ENCODE measurements at regions not wholly inside any gene's neighbourhood (a gene's known extent, or its start where the extent isn't known, plus 50 kb on each side); places are given as distances from the start of the nearest gene placed in this dataset.

GRCh38 chr3:162019817-162020216, 523.2 kb downstream of the OTOL1 start:
- Histone ChIP-seq H3K9me2 (replicated peaks; ENCODE audit: low read depth, low read length) (no peaks in the 10 kb centered on the region), H3K36me3 (ENCODE audit: insufficient read depth, low read length) (no peaks in the 10 kb centered on the region), H2AFZ (ENCODE audit: low read length) (peak overlapping the region; percentile 53), H3F3A (ENCODE audit: low read depth) (no peaks in the 10 kb centered on the region), H3K9ac (ENCODE audit: low read depth, low read length, poor library complexity, severe bottlenecking) (no peak overlapping the region), H3K9me3 (ENCODE audit: insufficient read depth, low read depth, low read length) (no peaks in the 10 kb centered on the region), H3K79me2 (ENCODE audit: insufficient read depth, low read length) (no peaks in the 10 kb centered on the region), H4K20me1 (ENCODE audit: insufficient read depth, low read length, poor library complexity, severe bottlenecking) (no peaks in the 10 kb centered on the region), H3K4me1 (ENCODE audit: insufficient read depth, low read length, poor library complexity, severe bottlenecking) (no peaks in the 10 kb centered on the region), H3K4me2 (ENCODE audit: low read depth, low read length, poor library complexity, severe bottlenecking) (no peak overlapping the region), H3K27me3 (ENCODE audit: insufficient read depth, low read length, poor library complexity, severe bottlenecking) (no peaks in the 10 kb centered on the region), H3K4me3 (ENCODE audit: low read length, poor library complexity, severe bottlenecking) (no peak overlapping the region)
- no peak for TF ChIP-seq EZH2phosphoT487 (IDR thresholded peaks at IDR 0.05; ENCODE audit: borderline replicate concordance)
- TF ChIP-seq CTCF (conservative IDR thresholded peaks at IDR 0.05; ENCODE audit: low read length), result no peak

DNA sequence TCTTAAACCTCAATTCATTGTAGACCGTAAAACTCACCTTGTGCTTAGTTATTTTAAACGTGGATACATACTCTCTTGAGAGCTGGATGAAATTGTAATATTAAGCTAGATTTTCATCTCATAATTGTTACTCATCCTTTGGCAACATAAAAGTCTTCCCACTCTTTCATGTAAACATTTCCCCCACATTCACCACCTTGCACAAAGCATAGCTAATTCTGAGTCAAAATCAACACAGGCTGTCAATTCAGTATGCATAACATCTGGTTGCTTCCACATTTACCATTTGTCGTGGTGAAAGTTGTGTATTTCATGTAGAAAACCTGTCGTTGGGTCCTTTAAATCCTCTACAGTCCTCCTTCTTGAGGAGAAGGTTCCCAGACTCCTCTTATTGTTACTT, 524.6 kb downstream of the OTOL1 start:
- H3K9me3 ChIP-seq (ENCODE audit: insufficient read depth, low read depth, low read length), result no peaks in the 10 kb centered on the region
- no peak overlapping the region for H2AFZ ChIP-seq (ENCODE audit: low read length)
- no peaks in the 10 kb centered on the region for H3F3A ChIP-seq (ENCODE audit: low read depth)
- no peaks in the 10 kb centered on the region for H3K9me2 ChIP-seq (replicated peaks; ENCODE audit: low read depth, low read length)
- H3K27me3 ChIP-seq (ENCODE audit: insufficient read depth, low read length, poor library complexity, severe bottlenecking), result no peaks in the 10 kb centered on the region
- no peaks in the 10 kb centered on the region for H3K4me1 ChIP-seq (ENCODE audit: insufficient read depth, low read length, poor library complexity, severe bottlenecking)
- no peaks in the 10 kb centered on the region for H4K20me1 ChIP-seq (ENCODE audit: insufficient read depth, low read length, poor library complexity, severe bottlenecking)
- no peak overlapping the region for H3K4me3 ChIP-seq (ENCODE audit: low read length, poor library complexity, severe bottlenecking)
- no peak overlapping the region for H3K4me2 ChIP-seq (ENCODE audit: low read depth, low read length, poor library complexity, severe bottlenecking)
- H3K36me3 ChIP-seq (ENCODE audit: insufficient read depth, low read length), result no peaks in the 10 kb centered on the region
- no peaks in the 10 kb centered on the region for H3K79me2 ChIP-seq (ENCODE audit: insufficient read depth, low read length)
- TF ChIP-seq CTCF (conservative IDR thresholded peaks at IDR 0.05; ENCODE audit: low read length) (no peak), EZH2phosphoT487 (IDR thresholded peaks at IDR 0.05; ENCODE audit: borderline replicate concordance) (no peak)
- no peak overlapping the region for H3K9ac ChIP-seq (ENCODE audit: low read depth, low read length, poor library complexity, severe bottlenecking)

GRCh38 chr3:162022911-162023310, 526.3 kb downstream of the OTOL1 start:
- H3K9ac ChIP-seq (ENCODE audit: low read depth, low read length, poor library complexity, severe bottlenecking), result no peak overlapping the region
- H3K4me2 ChIP-seq (ENCODE audit: low read depth, low read length, poor library complexity, severe bottlenecking), result no peak overlapping the region
- H2AFZ ChIP-seq (ENCODE audit: low read length), result no peak overlapping the region

More at GRCh38 chr3:162022911-162023310, 526.3 kb downstream of the OTOL1 start:
- TF ChIP-seq CTCF (conservative IDR thresholded peaks at IDR 0.05; ENCODE audit: low read length), result no peak
- TF ChIP-seq EZH2phosphoT487 (IDR thresholded peaks at IDR 0.05; ENCODE audit: borderline replicate concordance), result no peak
- Histone ChIP-seq H3K9me2 (replicated peaks; ENCODE audit: low read depth, low read length) (no peaks in the 10 kb centered on the region), H3K36me3 (ENCODE audit: insufficient read depth, low read length) (no peaks in the 10 kb centered on the region), H3F3A (ENCODE audit: low read depth) (no peaks in the 10 kb centered on the region), H3K79me2 (ENCODE audit: insufficient read depth, low read length) (no peaks in the 10 kb centered on the region), H3K4me3 (ENCODE audit: low read length, poor library complexity, severe bottlenecking) (no peak overlapping the region), H3K4me1 (ENCODE audit: insufficient read depth, low read length, poor library complexity, severe bottlenecking) (no peaks in the 10 kb centered on the region), H3K9me3 (ENCODE audit: insufficient read depth, low read depth, low read length) (no peaks in the 10 kb centered on the region), H3K27me3 (ENCODE audit: insufficient read depth, low read length, poor library complexity, severe bottlenecking) (no peaks in the 10 kb centered on the region), H4K20me1 (ENCODE audit: insufficient read depth, low read length, poor library complexity, severe bottlenecking) (no peaks in the 10 kb centered on the region)

Measured in Loucy (cell line).